HepG2 (cell line): ENCODE measurements at regions not wholly inside any gene's neighbourhood (a gene's known extent, or its start where the extent isn't known, plus 50 kb on each side); places are given as distances from the start of the nearest gene placed in this dataset.

Experiments
- CEBPB ChIP-seq: IDR thresholded peaks from 2 replicates; pipeline ENCODE4 v1.6.1; 2011; ENCODE audit warnings: low read depth, low read length, improper control_type of control experiment, borderline replicate concordance
- E2F1 ChIP-seq: sonication (generic); formaldehyde crosslinking; IDR thresholded peaks from 2 replicates; pipeline ENCODE4 v1.5.0; 2020; ENCODE audit warnings: missing genetic modification reagents
- ELF3 ChIP-seq: IDR thresholded peaks from 2 replicates; pipeline ENCODE4 v1.6.1; 2016; ENCODE audit warnings: missing genetic modification reagents, missing compliant biosample characterization
- GLI4 ChIP-seq: sonication (generic); formaldehyde crosslinking; IDR thresholded peaks from 2 replicates; pipeline ENCODE4 v1.5.1; 2020; ENCODE audit warnings: missing genetic modification reagents, mild to moderate bottlenecking, moderate library complexity, borderline replicate concordance
- HOXA3 ChIP-seq: sonication (generic); formaldehyde crosslinking; IDR thresholded peaks from 2 replicates; pipeline ENCODE4 v1.5.0; 2020; ENCODE audit warnings: missing genetic modification reagents
- NFIC ChIP-seq: IDR thresholded peaks from 2 replicates; pipeline ENCODE4 v1.6.1; 2012; ENCODE audit warnings: mild to moderate bottlenecking, low read length, inconsistent platforms
- NR0B2 ChIP-seq: sonication (generic); formaldehyde crosslinking; IDR thresholded peaks from 2 replicates; pipeline ENCODE4 v1.4.0; 2020; ENCODE audit warnings: mild to moderate bottlenecking, missing genetic modification reagents
- PPARG ChIP-seq: conservative IDR thresholded peaks from 2 replicates; pipeline ENCODE4 v1.6.1; 2016; ENCODE audit warnings: missing biosample characterization, missing genetic modification reagents
- RAD51 ChIP-seq: fragments of 450-650 bp; IDR thresholded peaks from 2 replicates; pipeline ENCODE4 v1.6.1; 2016; ENCODE audit warnings: borderline replicate concordance
- TAF15 ChIP-seq: fragments of 200-400 bp; formaldehyde crosslinking; IDR thresholded peaks from one replicate; pipeline ENCODE4 v1.6.1; 2018; ENCODE audit warnings: mild to moderate bottlenecking, low read depth, low read length; ENCODE audit not compliant: poor library complexity, severe bottlenecking
- ZGPAT ChIP-seq: IDR thresholded peaks from 2 replicates; pipeline ENCODE4 v1.6.1; 2016; ENCODE audit warnings: mild to moderate bottlenecking
- ZNF3 ChIP-seq: IDR thresholded peaks from 2 replicates; pipeline ENCODE4 v1.7.0; 2017; ENCODE audit warnings: inconsistent platforms
- ZNF326 ChIP-seq: sonication (generic); formaldehyde crosslinking; IDR thresholded peaks from 2 replicates; pipeline ENCODE4 v1.4.0; 2020; ENCODE audit warnings: missing genetic modification reagents, borderline replicate concordance
- ZNF34 ChIP-seq: sonication (generic); formaldehyde crosslinking; IDR thresholded peaks from 2 replicates; pipeline ENCODE4 v1.4.0; 2020; ENCODE audit warnings: mild to moderate bottlenecking, missing genetic modification reagents, borderline replicate concordance
- ZNF724P ChIP-seq: sonication (generic); formaldehyde crosslinking; IDR thresholded peaks from 2 replicates; pipeline ENCODE4 v1.8.0; 2022; ENCODE audit warnings: missing genetic modification reagents, borderline replicate concordance
- ZNF746 ChIP-seq: sonication (generic); formaldehyde crosslinking; IDR thresholded peaks from 2 replicates; pipeline ENCODE4 v1.8.0; 2022; ENCODE audit warnings: mild to moderate bottlenecking, missing genetic modification reagents
- ZNF883 ChIP-seq: sonication (generic); formaldehyde crosslinking; IDR thresholded peaks from 2 replicates; pipeline ENCODE4 v1.5.1; 2020; ENCODE audit warnings: mild to moderate bottlenecking, missing genetic modification reagents; ENCODE audit errors: not compliant biosample characterization
- ZSCAN30 ChIP-seq: sonication (generic); formaldehyde crosslinking; IDR thresholded peaks from 2 replicates; pipeline ENCODE4 v1.5.0; 2020; ENCODE audit warnings: mild to moderate bottlenecking, missing genetic modification reagents
- TF ChIP-seq, protein P1 (sequence below): sonication (generic); IDR thresholded peaks from 2 replicates; pipeline ENCODE4 v1.6.1; 2016; ENCODE audit warnings: low read depth, borderline replicate concordance
- TF ChIP-seq, protein P2 (sequence below), 2 experiments: sonication (generic) in 1 of 2; formaldehyde crosslinking in 1 of 2; IDR thresholded peaks; 2 replicates each; pipeline versions ENCODE4 v1.5.1 to v1.6.1; 2011 to 2020; ENCODE audit warnings: borderline replicate concordance in 1 of 2, low read depth in 1 of 2, low read length in 1 of 2, mild to moderate bottlenecking in 1 of 2, missing genetic modification reagents in 1 of 2, moderate library complexity in 1 of 2
- TF ChIP-seq, protein P3 (sequence below): sonication (generic); formaldehyde crosslinking; IDR thresholded peaks from 2 replicates; pipeline ENCODE4; 2020; ENCODE audit warnings: missing genetic modification reagents, mild to moderate bottlenecking, borderline replicate concordance

DNA sequence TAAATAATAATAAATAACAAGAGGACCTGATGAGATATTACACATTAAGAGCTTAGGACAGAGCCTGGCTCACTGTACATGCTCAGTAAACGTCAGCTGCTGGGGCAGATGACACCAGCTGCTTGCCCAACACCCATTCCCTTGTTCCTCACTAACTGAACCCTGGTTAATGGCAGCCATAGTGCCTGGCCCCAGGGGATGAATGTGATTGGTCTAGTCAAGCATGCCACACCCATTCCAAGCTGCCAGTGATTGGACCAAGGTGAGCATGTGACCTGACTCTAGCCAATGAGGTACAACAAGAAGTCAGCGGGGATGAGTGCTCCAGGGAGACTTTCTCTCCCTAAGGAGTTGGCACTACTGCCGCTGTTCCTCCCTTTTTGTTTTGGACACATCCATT is 85.1 kb upstream of the PTPN1 start (continued):
- TF ChIP-seq, protein P1, sequence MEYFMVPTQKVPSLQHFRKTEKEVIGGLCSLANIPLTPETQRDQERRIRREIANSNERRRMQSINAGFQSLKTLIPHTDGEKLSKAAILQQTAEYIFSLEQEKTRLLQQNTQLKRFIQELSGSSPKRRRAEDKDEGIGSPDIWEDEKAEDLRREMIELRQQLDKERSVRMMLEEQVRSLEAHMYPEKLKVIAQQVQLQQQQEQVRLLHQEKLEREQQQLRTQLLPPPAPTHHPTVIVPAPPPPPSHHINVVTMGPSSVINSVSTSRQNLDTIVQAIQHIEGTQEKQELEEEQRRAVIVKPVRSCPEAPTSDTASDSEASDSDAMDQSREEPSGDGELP: peak; percentile 9; the same call in 1 of the 2 replicates
- TF ChIP-seq, protein P2, sequence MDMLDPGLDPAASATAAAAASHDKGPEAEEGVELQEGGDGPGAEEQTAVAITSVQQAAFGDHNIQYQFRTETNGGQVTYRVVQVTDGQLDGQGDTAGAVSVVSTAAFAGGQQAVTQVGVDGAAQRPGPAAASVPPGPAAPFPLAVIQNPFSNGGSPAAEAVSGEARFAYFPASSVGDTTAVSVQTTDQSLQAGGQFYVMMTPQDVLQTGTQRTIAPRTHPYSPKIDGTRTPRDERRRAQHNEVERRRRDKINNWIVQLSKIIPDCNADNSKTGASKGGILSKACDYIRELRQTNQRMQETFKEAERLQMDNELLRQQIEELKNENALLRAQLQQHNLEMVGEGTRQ (IDR thresholded peaks at IDR 0.05; ENCODE audit: low read depth, low read length): peak; percentile 78
- TF ChIP-seq, protein P2 (CRISPR knock-in tag; IDR thresholded peaks at IDR 0.05; ENCODE audit: borderline replicate concordance): no peak; the same call in 1 of the 2 replicates
- TF ChIP-seq TAF15: no peak
- no peak for TF ChIP-seq NFIC
- no peak for TF ChIP-seq ZGPAT
- TF ChIP-seq HOXA3 (CRISPR knock-in tag): no peak
- TF ChIP-seq RAD51: peak; percentile 20; the same call in 1 of the 2 replicates
- TF ChIP-seq E2F1 (CRISPR knock-in tag): no peak
- no peak for TF ChIP-seq ZNF746 (CRISPR knock-in tag)
- TF ChIP-seq ELF3 (CRISPR knock-in tag): no peak
- TF ChIP-seq ZNF326 (CRISPR knock-in tag): no peak
- no peak for TF ChIP-seq ZNF883
- no peak for TF ChIP-seq ZNF3 (CRISPR knock-in tag)
- TF ChIP-seq GLI4 (CRISPR knock-in tag): no peak
- no peak for TF ChIP-seq ZSCAN30 (CRISPR knock-in tag)
- TF ChIP-seq, protein P3, sequence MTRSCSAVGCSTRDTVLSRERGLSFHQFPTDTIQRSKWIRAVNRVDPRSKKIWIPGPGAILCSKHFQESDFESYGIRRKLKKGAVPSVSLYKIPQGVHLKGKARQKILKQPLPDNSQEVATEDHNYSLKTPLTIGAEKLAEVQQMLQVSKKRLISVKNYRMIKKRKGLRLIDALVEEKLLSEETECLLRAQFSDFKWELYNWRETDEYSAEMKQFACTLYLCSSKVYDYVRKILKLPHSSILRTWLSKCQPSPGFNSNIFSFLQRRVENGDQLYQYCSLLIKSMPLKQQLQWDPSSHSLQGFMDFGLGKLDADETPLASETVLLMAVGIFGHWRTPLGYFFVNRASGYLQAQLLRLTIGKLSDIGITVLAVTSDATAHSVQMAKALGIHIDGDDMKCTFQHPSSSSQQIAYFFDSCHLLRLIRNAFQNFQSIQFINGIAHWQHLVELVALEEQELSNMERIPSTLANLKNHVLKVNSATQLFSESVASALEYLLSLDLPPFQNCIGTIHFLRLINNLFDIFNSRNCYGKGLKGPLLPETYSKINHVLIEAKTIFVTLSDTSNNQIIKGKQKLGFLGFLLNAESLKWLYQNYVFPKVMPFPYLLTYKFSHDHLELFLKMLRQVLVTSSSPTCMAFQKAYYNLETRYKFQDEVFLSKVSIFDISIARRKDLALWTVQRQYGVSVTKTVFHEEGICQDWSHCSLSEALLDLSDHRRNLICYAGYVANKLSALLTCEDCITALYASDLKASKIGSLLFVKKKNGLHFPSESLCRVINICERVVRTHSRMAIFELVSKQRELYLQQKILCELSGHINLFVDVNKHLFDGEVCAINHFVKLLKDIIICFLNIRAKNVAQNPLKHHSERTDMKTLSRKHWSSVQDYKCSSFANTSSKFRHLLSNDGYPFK (CRISPR knock-in tag): peak; percentile 95
- 0 out of 2 replicates have a peak, but pooled peaks have one; percentile 45 for TF ChIP-seq NR0B2 (CRISPR knock-in tag)
- TF ChIP-seq ZNF34: no peak
- TF ChIP-seq ZNF724P (CRISPR knock-in tag): no peak
- TF ChIP-seq CEBPB: 0 out of 2 replicates have a peak, but pooled peaks have one; percentile 3
- no peak for TF ChIP-seq PPARG
